GM12878 (cell line): ENCODE measurements at regions not wholly inside any gene's neighbourhood (a gene's known extent, or its start where the extent isn't known, plus 50 kb on each side); places are given as distances from the start of the nearest gene placed in this dataset.

Experiments
- ATAC-seq: fragments of 200-7000 bp; cut with Tn5 transposase; 3 replicates; pipeline ENCODE4 v1.9.1; 2020; ENCODE audit warnings: mild to moderate bottlenecking, moderate library complexity
- BruUV-seq: library from RNA; stranded (reverse); fragments of 400-500 nt; replicated peaks from 2 replicates; lab custom pipeline; 2021; lab: Mats Ljungman, UMichigan
- CTCF ChIA-PET: fragments of 300-600 bp; sonication (Branson Sonifier 250); formaldehyde crosslinking; extraction: SDS; loops from one replicate; lab custom pipeline; 2021; ENCODE audit warnings: inconsistent platforms; lab: Yijun Ruan, JAX
- POLR2A ChIA-PET: fragments of 350-600 bp; formaldehyde crosslinking; extraction: SDS; loops from one replicate; lab custom pipeline; 2021; ENCODE audit warnings: inconsistent platforms; lab: Charles Lee
- RAD21 ChIA-PET: fragments of 300-600 bp; sonication (Branson Sonifier 250); formaldehyde crosslinking; loops from one replicate; lab custom pipeline; 2023; ENCODE audit warnings: antibody characterized with exemption; ENCODE audit not compliant: unreplicated experiment; lab: Charles Lee
- SMC1A ChIA-PET: fragments of 300-600 bp; sonication (Branson Sonifier 250); formaldehyde crosslinking; loops from one replicate; lab custom pipeline; 2023; ENCODE audit not compliant: unreplicated experiment, uncharacterized antibody; lab: Charles Lee
- DNase-seq: peaks from one replicate; pipeline ENCODE4 v3.0.0-alpha.2; 2011; ENCODE audit warnings: low read depth, low spot score
- FAIRE-seq: peaks from 3 replicates; lab custom pipeline; 2011; peaks lifted over from hg19 to GRCh38; lab: Jason Lieb, UNC
- H2AFZ ChIP-seq: 2 replicates; pipeline ENCODE4 v1.6.0; 2011; ENCODE audit warnings: low read depth, low read length, control low read depth; ENCODE audit not compliant: control insufficient read depth
- H3K27ac ChIP-seq: 2 replicates; pipeline ENCODE4 v1.5.1; 2011; ENCODE audit warnings: control low read depth; ENCODE audit not compliant: control insufficient read depth, insufficient read depth
- H3K27me3 ChIP-seq, 2 experiments: replicated peaks in 1 of 2; 2 replicates each; pipeline versions ENCODE4 v1.6.0 to v1.6.1; 2011; ENCODE audit warnings: low read length in 1 of 2; ENCODE audit not compliant: control insufficient read depth in 2 of 2, insufficient read depth in 2 of 2
- H3K36me3 ChIP-seq, 2 experiments: 2 replicates each; pipeline ENCODE4 v1.5.1; 2011; ENCODE audit warnings: low read length in 1 of 2; ENCODE audit not compliant: control insufficient read depth in 2 of 2, insufficient read depth in 2 of 2
- H3K4me1 ChIP-seq: 2 replicates; pipeline ENCODE4 v1.6.1; 2011; ENCODE audit warnings: mild to moderate bottlenecking, low read length, moderate library complexity, mixed read lengths; ENCODE audit not compliant: control insufficient read depth, insufficient read depth
- H3K4me2 ChIP-seq: 2 replicates; pipeline ENCODE4 v1.6.0; 2011; ENCODE audit warnings: control low read depth; ENCODE audit not compliant: control insufficient read depth, insufficient read depth
- H3K4me3 ChIP-seq: fragments of 200-600 bp; sonication (generic); 2 replicates; pipeline ENCODE4 v1.5.1; 2016
- H3K79me2 ChIP-seq: 2 replicates; pipeline ENCODE4 v1.6.0; 2011; ENCODE audit warnings: low read length; ENCODE audit not compliant: control insufficient read depth, insufficient read depth
- H3K9ac ChIP-seq: 2 replicates; pipeline ENCODE4 v1.8.0; 2011; ENCODE audit warnings: low read length, control low read depth, mixed read lengths; ENCODE audit not compliant: control insufficient read depth, insufficient read depth
- H3K9me3 ChIP-seq: replicated peaks from 3 replicates; pipeline ENCODE4 v1.5.1; 2011; ENCODE audit warnings: mild to moderate bottlenecking, low read length; ENCODE audit not compliant: control insufficient read depth, insufficient read depth
- H4K20me1 ChIP-seq: 2 replicates; pipeline ENCODE4 v1.6.0; 2011; ENCODE audit not compliant: control insufficient read depth, insufficient read depth
- CTCF ChIP-seq, 3 experiments: IDR thresholded peaks in 2 of 3; conservative IDR thresholded peaks in 1 of 3; 2 replicates each; pipeline ENCODE4 v1.5.1; 2011; ENCODE audit warnings: low read depth in 3 of 3, low read length in 3 of 3, mild to moderate bottlenecking in 3 of 3, control low read depth in 2 of 3, moderate library complexity in 2 of 3, inconsistent platforms in 1 of 3, mixed read lengths in 1 of 3; ENCODE audit not compliant: control insufficient read depth in 2 of 3, insufficient read depth in 1 of 3; ENCODE audit errors: extremely low read depth in 1 of 3
- E2F8 ChIP-seq: fragments of 450-650 bp; IDR thresholded peaks from 2 replicates; pipeline ENCODE4 v1.6.1; 2018; ENCODE audit warnings: mild to moderate bottlenecking, low read depth, moderate library complexity; ENCODE audit not compliant: partially characterized antibody
- PAX5 ChIP-seq: IDR thresholded peaks from 2 replicates; pipeline ENCODE4 v1.6.1; 2011; ENCODE audit warnings: low read depth, low read length, borderline replicate concordance
- RAD21 ChIP-seq: IDR thresholded peaks from 2 replicates; pipeline ENCODE4 v1.6.1; 2011; ENCODE audit warnings: mild to moderate bottlenecking, low read depth, low read length, moderate library complexity; ENCODE audit not compliant: insufficient read depth
- USF2 ChIP-seq: IDR thresholded peaks from 2 replicates; pipeline ENCODE4 v1.6.1; 2011; ENCODE audit warnings: low read depth, low read length, improper control_type of control experiment, borderline replicate concordance
- WGBS: methylation state at CpG from one replicate; pipeline ENCODE4 v1.1.6; 2016; ENCODE audit warnings: low lambda C conversion rate; ENCODE audit not compliant: insufficient replicate concordance, insufficient coverage; ENCODE audit errors: missing lambda C conversion rate; 5-methylcytosine and 5-hydroxymethylcytosine counted together
- in situ Hi-C: fragments of 300-500 bp; cut with MboI; formaldehyde crosslinking; loops from 9 replicates; pipeline ENCODE4 v1.14.3; 2018; ENCODE audit warnings: mixed read lengths
- intact Hi-C: fragments of 100-400 bp; cut with micrococcal nuclease; formaldehyde crosslinking; loops from one replicate; pipeline ENCODE4 v1.14.2; 2022; ENCODE audit not compliant: unreplicated experiment

- ChIA-PET RAD21 (no interaction called here), CTCF (interaction anchor here (1.4 kb wide), 1 partner anchor 42 kb away, joined by 4 read pairs; no protein-coding TSS in a partner anchor), SMC1A (no interaction called here), POLR2A (no interaction called here)
- Histone ChIP-seq H3K4me1 (no peaks in the 10 kb centered on the region), H3K4me3 (no peak overlapping the region), H3K9me3 (no peaks in the 10 kb centered on the region), H3K9ac (no peak overlapping the region), H4K20me1 (no peaks in the 10 kb centered on the region), H3K27me3 (no peaks in the 10 kb centered on the region), H3K79me2 (no peaks in the 10 kb centered on the region), H3K36me3 (no peaks in the 10 kb centered on the region), H3K4me2 (no peak overlapping the region), H2AFZ (no peak overlapping the region), H3K27ac (no peak overlapping the region)
- ATAC-seq (no peak; the same call in 2 of the 3 replicates), FAIRE-seq (no peak), DNase-seq (no peak)
- WGBS: 5% methylated on average over 2 of the region's 2 CpGs
- in situ Hi-C loops: no loop called here
- no TSS peak for BruUV-seq
- intact Hi-C loops: no loop called here
- TF ChIP-seq E2F8 (no peak), USF2 (no peak), RAD21 (peak; percentile 28; the same call in 1 of the 2 replicates), CTCF (IDR thresholded peaks at IDR 0.05 in 2 of 3, conservative IDR thresholded peaks at IDR 0.05 in 1 of 3; ENCODE audit: control insufficient read depth in 2 of 3, extremely low read depth in 1 of 3, insufficient read depth in 1 of 3, low read depth in 3 of 3, low read length in 3 of 3) (peak; percentile 26 to 34 (median 29); a peak in 4 of 6 replicates), PAX5 (no peak)
These were observed 278.4 kb upstream of the DDX18 start for GRCh38 chr2:117536139-117536538.
